GM23248 (cell line): ENCODE measurements at regions not wholly inside any gene's neighbourhood (a gene's known extent, or its start where the extent isn't known, plus 50 kb on each side); places are given as distances from the start of the nearest gene placed in this dataset.

ENCODE experiments used
- DNase-seq: peaks from one replicate; pipeline ENCODE4 v3.0.0-alpha.2; 2015
- H2AFZ ChIP-seq: fragments of 200-600 bp; sonication (generic); 2 replicates; pipeline ENCODE4 v1.6.1; 2016; ENCODE audit warnings: antibody characterized with exemption
- H3F3A ChIP-seq: fragments of 200-600 bp; sonication (generic); 2 replicates; pipeline ENCODE4 v1.6.1; 2016; ENCODE audit warnings: mild to moderate bottlenecking, antibody characterized with exemption, mixed run types; ENCODE audit not compliant: insufficient read depth
- H3K27ac ChIP-seq: fragments of 200-600 bp; sonication (generic); 2 replicates; pipeline ENCODE4 v1.5.1; 2016; ENCODE audit warnings: mild to moderate bottlenecking
- H3K27me3 ChIP-seq: fragments of 200-600 bp; sonication (generic); replicated peaks from 2 replicates; pipeline ENCODE4 v1.6.1; 2016; ENCODE audit warnings: mild to moderate bottlenecking; ENCODE audit not compliant: insufficient read depth
- H3K36me3 ChIP-seq: fragments of 200-600 bp; sonication (generic); 2 replicates; pipeline ENCODE4 v1.6.1; 2016; ENCODE audit warnings: low read depth, mild to moderate bottlenecking
- H3K4me1 ChIP-seq: fragments of 200-600 bp; sonication (generic); 2 replicates; pipeline ENCODE4 v1.6.1; 2016; ENCODE audit warnings: mild to moderate bottlenecking; ENCODE audit not compliant: insufficient read depth
- H3K4me2 ChIP-seq: fragments of 200-600 bp; sonication (generic); one replicate; pipeline ENCODE4 v1.6.1; 2016; ENCODE audit warnings: mild to moderate bottlenecking; ENCODE audit not compliant: unreplicated experiment
- H3K4me3 ChIP-seq: fragments of 200-600 bp; sonication (generic); 2 replicates; pipeline ENCODE4 v1.5.1; 2016; ENCODE audit warnings: mild to moderate bottlenecking
- H3K79me2 ChIP-seq: fragments of 200-600 bp; sonication (generic); 2 replicates; pipeline ENCODE4 v1.6.1; 2016; ENCODE audit warnings: mild to moderate bottlenecking; ENCODE audit not compliant: insufficient read depth
- H3K9ac ChIP-seq: fragments of 200-600 bp; sonication (generic); 2 replicates; pipeline ENCODE4 v1.6.1; 2016; ENCODE audit warnings: mild to moderate bottlenecking
- H3K9me2 ChIP-seq: fragments of 200-600 bp; sonication (generic); 2 replicates; pipeline ENCODE4 v1.6.1; 2016; ENCODE audit warnings: mixed run types, mild to moderate bottlenecking, moderate library complexity; ENCODE audit not compliant: insufficient read depth
- H3K9me3 ChIP-seq: fragments of 200-600 bp; sonication (generic); one replicate; pipeline ENCODE4 v1.6.1; 2017; ENCODE audit warnings: low read depth
- H4K20me1 ChIP-seq: fragments of 200-600 bp; sonication (generic); 2 replicates; pipeline ENCODE4 v1.6.0; 2016; ENCODE audit not compliant: insufficient read depth
- EZH2 ChIP-seq: fragments of 200-600 bp; sonication (generic); IDR thresholded peaks from 2 replicates; pipeline ENCODE4 v1.6.1; 2018; ENCODE audit warnings: antibody characterized with exemption, mild to moderate bottlenecking; ENCODE audit not compliant: insufficient read depth, poor library complexity, severe bottlenecking
- EZH2phosphoT487 ChIP-seq: fragments of 200-600 bp; sonication (generic); IDR thresholded peaks from 2 replicates; pipeline ENCODE4 v1.6.1; 2018; ENCODE audit warnings: antibody characterized with exemption, moderate library complexity, mild to moderate bottlenecking, low read depth; ENCODE audit not compliant: insufficient read depth
- WGBS, 2 experiments: methylation state at CpG; one replicate each; pipeline ENCODE4 v1.1.6; 2015 to 2017; ENCODE audit warnings: low lambda C conversion rate in 2 of 2, low coverage in 1 of 2; ENCODE audit errors: missing lambda C conversion rate in 2 of 2; 5-methylcytosine and 5-hydroxymethylcytosine counted together
- in situ Hi-C: fragments of 300-500 bp; cut with MboI; formaldehyde crosslinking; loops from 2 replicates; pipeline ENCODE4 v1.15.0; 2020

GRCh38 chr2:236672606-236673005, 103.0 kb downstream of the ACKR3 start:
- H3K79me2 ChIP-seq = no peaks in the 10 kb centered on the region
- H2AFZ ChIP-seq = no peak overlapping the region
- H3K9me2 ChIP-seq = no peaks in the 10 kb centered on the region
- no peaks in the 10 kb centered on the region for H3K36me3 ChIP-seq
- H3K4me3 ChIP-seq = no peak overlapping the region
- H3K9me3 ChIP-seq = no peaks in the 10 kb centered on the region
- in situ Hi-C loops = no loop called here
- no peaks in the 10 kb centered on the region for H3F3A ChIP-seq
- DNase-seq = no peak
- no peak overlapping the region for H3K9ac ChIP-seq
- no peaks in the 10 kb centered on the region for H4K20me1 ChIP-seq
- H3K27ac ChIP-seq = no peak overlapping the region
- WGBS, 2 experiments = 74 to 78% methylated on average over 5 of the region's 5 CpGs
- peaks cover 16% of the 10 kb centered on the region; the same call in 1 of the 2 replicates for H3K4me1 ChIP-seq
- H3K27me3 ChIP-seq = peaks cover 20% of the 10 kb centered on the region; the same call in 1 of the 2 replicates
- H3K4me2 ChIP-seq = no peak overlapping the region
- no peak for TF ChIP-seq EZH2
- TF ChIP-seq EZH2phosphoT487 = no peak

- Histone ChIP-seq H3K36me3 (no peaks in the 10 kb centered on the region), H3K4me1 (peaks cover 16% of the 10 kb centered on the region; the same call in 1 of the 2 replicates), H4K20me1 (no peaks in the 10 kb centered on the region), H3K79me2 (no peaks in the 10 kb centered on the region), H3K9ac (no peak overlapping the region), H3K9me3 (no peaks in the 10 kb centered on the region), H3K9me2 (no peaks in the 10 kb centered on the region), H3K27ac (no peak overlapping the region), H3K4me3 (no peak overlapping the region), H2AFZ (no peak overlapping the region), H3K4me2 (no peak overlapping the region), H3F3A (no peaks in the 10 kb centered on the region), H3K27me3 (peaks cover 21% of the 10 kb centered on the region; the same call in 1 of the 2 replicates)
- no peak for TF ChIP-seq EZH2
- no peak for TF ChIP-seq EZH2phosphoT487
- in situ Hi-C loops = no loop called here
- DNase-seq = no peak
- WGBS, 2 experiments = 86 to 94% methylated on average over 12 to 14 of the region's 14 CpGs
These were observed 103.6 kb downstream of the ACKR3 start for GRCh38 chr2:236673126-236673822.

- in situ Hi-C loops = no loop called here
- no peaks in the 10 kb centered on the region for H3K79me2 ChIP-seq
- no peak overlapping the region for H3K4me2 ChIP-seq
- no peak for DNase-seq
- no peaks in the 10 kb centered on the region for H3K9me2 ChIP-seq
- no peaks in the 10 kb centered on the region for H3K36me3 ChIP-seq
- no peak overlapping the region for H3K4me3 ChIP-seq
- TF ChIP-seq EZH2 = no peak
- no peak for TF ChIP-seq EZH2phosphoT487
- no peak overlapping the region for H2AFZ ChIP-seq
- 96 to 100% methylated on average over 4 of the region's 4 CpGs for WGBS, 2 experiments
- H4K20me1 ChIP-seq = no peaks in the 10 kb centered on the region
- H3K4me1 ChIP-seq = peaks cover 16% of the 10 kb centered on the region; the same call in 1 of the 2 replicates
- peaks cover 21% of the 10 kb centered on the region; the same call in 1 of the 2 replicates for H3K27me3 ChIP-seq
- H3K9ac ChIP-seq = no peak overlapping the region
- H3K9me3 ChIP-seq = no peaks in the 10 kb centered on the region
- no peaks in the 10 kb centered on the region for H3F3A ChIP-seq
- H3K27ac ChIP-seq = no peak overlapping the region
These were observed 104.2 kb downstream of the ACKR3 start for GRCh38 chr2:236673823-236674185.

GRCh38 chr2:236674238-236674637, 104.6 kb downstream of the ACKR3 start:
- Histone ChIP-seq H3K4me1 (peaks cover 17% of the 10 kb centered on the region), H3K27me3 (peaks cover 21% of the 10 kb centered on the region; the same call in 1 of the 2 replicates), H3K9me3 (no peaks in the 10 kb centered on the region), H3K4me2 (no peak overlapping the region), H3K79me2 (no peaks in the 10 kb centered on the region), H3K4me3 (no peak overlapping the region), H4K20me1 (no peaks in the 10 kb centered on the region), H3F3A (no peaks in the 10 kb centered on the region), H3K27ac (no peak overlapping the region), H3K9ac (no peak overlapping the region), H3K9me2 (no peaks in the 10 kb centered on the region), H3K36me3 (no peaks in the 10 kb centered on the region), H2AFZ (no peak overlapping the region)
- no peak for DNase-seq
- TF ChIP-seq EZH2phosphoT487 (no peak), EZH2 (no peak)
- in situ Hi-C loops = no loop called here
- WGBS, 2 experiments = 88 to 89% methylated on average over 7 of the region's 7 CpGs
